ENCODE measurements at regions not wholly inside any gene's neighbourhood (a gene's known extent, or its start where the extent isn't known, plus 50 kb on each side); places are given as distances from the start of the nearest gene placed in this dataset.
A peak's percentile ranks its signal among the peaks of the same experiment; 100 is the strongest.

DNA sequence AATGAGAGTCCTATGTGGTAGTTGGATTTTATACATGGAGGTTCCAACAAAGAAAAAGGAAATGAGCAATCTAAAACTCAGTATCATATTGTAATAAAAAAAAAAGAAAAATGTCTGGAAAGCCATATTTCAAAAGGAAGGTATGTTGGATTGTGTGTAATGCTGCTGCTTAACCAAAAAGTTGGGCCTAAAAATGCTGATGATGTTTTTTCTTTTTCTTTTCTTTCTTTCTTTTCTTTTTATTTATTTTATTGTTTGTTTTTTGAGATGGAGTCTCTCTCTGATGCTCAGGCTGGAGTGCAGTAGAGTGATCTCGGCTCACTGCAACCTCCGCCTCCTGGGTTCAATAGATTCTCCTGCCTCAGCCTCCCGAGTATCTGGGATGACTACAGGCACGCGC lies 1424.0 kb upstream of the CDH6 start (continued):
- TF ChIP-seq, protein P1, sequence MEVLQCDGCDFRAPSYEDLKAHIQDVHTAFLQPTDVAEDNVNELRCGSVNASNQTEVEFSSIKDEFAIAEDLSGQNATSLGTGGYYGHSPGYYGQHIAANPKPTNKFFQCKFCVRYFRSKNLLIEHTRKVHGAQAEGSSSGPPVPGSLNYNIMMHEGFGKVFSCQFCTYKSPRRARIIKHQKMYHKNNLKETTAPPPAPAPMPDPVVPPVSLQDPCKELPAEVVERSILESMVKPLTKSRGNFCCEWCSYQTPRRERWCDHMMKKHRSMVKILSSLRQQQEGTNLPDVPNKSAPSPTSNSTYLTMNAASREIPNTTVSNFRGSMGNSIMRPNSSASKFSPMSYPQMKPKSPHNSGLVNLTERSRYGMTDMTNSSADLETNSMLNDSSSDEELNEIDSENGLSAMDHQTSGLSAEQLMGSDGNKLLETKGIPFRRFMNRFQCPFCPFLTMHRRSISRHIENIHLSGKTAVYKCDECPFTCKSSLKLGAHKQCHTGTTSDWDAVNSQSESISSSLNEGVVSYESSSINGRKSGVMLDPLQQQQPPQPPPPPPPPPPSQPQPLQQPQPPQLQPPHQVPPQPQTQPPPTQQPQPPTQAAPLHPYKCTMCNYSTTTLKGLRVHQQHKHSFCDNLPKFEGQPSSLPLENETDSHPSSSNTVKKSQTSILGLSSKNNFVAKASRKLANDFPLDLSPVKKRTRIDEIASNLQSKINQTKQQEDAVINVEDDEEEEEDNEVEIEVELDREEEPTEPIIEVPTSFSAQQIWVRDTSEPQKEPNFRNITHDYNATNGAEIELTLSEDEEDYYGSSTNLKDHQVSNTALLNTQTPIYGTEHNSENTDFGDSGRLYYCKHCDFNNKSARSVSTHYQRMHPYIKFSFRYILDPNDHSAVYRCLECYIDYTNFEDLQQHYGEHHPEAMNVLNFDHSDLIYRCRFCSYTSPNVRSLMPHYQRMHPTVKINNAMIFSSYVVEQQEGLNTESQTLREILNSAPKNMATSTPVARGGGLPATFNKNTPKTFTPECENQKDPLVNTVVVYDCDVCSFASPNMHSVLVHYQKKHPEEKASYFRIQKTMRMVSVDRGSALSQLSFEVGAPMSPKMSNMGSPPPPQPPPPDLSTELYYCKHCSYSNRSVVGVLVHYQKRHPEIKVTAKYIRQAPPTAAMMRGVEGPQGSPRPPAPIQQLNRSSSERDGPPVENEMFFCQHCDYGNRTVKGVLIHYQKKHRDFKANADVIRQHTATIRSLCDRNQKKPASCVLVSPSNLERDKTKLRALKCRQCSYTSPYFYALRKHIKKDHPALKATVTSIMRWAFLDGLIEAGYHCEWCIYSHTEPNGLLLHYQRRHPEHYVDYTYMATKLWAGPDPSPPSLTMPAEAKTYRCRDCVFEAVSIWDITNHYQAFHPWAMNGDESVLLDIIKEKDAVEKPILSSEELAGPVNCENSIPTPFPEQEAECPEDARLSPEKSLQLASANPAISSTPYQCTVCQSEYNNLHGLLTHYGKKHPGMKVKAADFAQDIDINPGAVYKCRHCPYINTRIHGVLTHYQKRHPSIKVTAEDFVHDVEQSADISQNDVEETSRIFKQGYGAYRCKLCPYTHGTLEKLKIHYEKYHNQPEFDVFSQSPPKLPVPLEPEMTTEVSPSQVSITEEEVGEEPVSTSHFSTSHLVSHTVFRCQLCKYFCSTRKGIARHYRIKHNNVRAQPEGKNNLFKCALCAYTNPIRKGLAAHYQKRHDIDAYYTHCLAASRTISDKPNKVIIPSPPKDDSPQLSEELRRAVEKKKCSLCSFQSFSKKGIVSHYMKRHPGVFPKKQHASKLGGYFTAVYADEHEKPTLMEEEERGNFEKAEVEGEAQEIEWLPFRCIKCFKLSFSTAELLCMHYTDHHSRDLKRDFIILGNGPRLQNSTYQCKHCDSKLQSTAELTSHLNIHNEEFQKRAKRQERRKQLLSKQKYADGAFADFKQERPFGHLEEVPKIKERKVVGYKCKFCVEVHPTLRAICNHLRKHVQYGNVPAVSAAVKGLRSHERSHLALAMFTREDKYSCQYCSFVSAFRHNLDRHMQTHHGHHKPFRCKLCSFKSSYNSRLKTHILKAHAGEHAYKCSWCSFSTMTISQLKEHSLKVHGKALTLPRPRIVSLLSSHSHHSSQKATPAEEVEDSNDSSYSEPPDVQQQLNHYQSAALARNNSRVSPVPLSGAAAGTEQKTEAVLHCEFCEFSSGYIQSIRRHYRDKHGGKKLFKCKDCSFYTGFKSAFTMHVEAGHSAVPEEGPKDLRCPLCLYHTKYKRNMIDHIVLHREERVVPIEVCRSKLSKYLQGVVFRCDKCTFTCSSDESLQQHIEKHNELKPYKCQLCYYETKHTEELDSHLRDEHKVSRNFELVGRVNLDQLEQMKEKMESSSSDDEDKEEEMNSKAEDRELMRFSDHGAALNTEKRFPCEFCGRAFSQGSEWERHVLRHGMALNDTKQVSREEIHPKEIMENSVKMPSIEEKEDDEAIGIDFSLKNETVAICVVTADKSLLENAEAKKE (CRISPR knock-in tag; IDR thresholded peaks at IDR 0.05): no peak
- TF ChIP-seq ZNF114 (CRISPR knock-in tag; IDR thresholded peaks at IDR 0.05) (no peak), STAT1 (IDR thresholded peaks at IDR 0.05; ENCODE audit: unreplicated experiment) (no peak), EZH2phosphoT487 (IDR thresholded peaks at IDR 0.05; ENCODE audit: unreplicated experiment) (no peak), JUNB (IDR thresholded peaks at IDR 0.05; ENCODE audit: unreplicated experiment) (no peak), ZNF331 (CRISPR knock-in tag; IDR thresholded peaks at IDR 0.05; ENCODE audit: low read depth) (no peak), NANOG (IDR thresholded peaks at IDR 0.05; ENCODE audit: borderline replicate concordance) (no peak)
- TF ChIP-seq, protein P2, sequence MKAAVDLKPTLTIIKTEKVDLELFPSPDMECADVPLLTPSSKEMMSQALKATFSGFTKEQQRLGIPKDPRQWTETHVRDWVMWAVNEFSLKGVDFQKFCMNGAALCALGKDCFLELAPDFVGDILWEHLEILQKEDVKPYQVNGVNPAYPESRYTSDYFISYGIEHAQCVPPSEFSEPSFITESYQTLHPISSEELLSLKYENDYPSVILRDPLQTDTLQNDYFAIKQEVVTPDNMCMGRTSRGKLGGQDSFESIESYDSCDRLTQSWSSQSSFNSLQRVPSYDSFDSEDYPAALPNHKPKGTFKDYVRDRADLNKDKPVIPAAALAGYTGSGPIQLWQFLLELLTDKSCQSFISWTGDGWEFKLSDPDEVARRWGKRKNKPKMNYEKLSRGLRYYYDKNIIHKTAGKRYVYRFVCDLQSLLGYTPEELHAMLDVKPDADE (IDR thresholded peaks at IDR 0.05): no peak

DNA sequence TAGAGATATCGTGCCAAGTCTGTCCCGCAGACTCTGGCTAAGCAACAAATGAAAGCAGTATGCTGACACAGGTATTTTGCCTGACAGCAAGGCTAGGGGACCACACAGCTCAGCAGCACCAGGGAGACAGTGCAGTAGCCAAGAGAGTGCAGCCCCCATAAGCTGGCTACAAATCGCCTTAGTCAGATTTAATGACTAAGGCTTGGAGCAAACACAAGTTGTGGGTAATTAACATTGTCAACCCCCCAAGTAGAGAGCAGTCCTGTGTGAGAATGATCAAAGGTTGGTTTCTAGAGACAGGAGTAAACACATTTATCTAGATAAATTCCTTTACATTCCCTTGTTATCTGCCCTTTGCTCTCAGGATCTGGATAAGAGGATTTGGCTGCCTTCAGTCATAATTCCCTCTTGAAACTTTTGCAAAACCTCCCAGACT lies 1434.5 kb upstream of the CDH6 start:
- peak; percentile 81 for ATAC-seq
- peak overlapping the region; percentile 40; the same call in 1 of the 2 replicates for H2AFZ ChIP-seq
- H3K4me3 Mint-ChIP-seq: no peak overlapping the region
- TF ChIP-seq JUNB (IDR thresholded peaks at IDR 0.05; ENCODE audit: unreplicated experiment) (no peak), NANOG (IDR thresholded peaks at IDR 0.05; ENCODE audit: borderline replicate concordance) (no peak), ZNF114 (CRISPR knock-in tag; IDR thresholded peaks at IDR 0.05) (no peak), EZH2 (IDR thresholded peaks at IDR 0.05; ENCODE audit: low read depth, unreplicated experiment) (no peak), STAT1 (IDR thresholded peaks at IDR 0.05; ENCODE audit: unreplicated experiment) (no peak)
- TF ChIP-seq, protein P1 (CRISPR knock-in tag; IDR thresholded peaks at IDR 0.05): no peak

More for the DNA sequence above, 1434.5 kb upstream of the CDH6 start:
- H4K20me1 ChIP-seq (replicated peaks; ENCODE audit: insufficient read depth): no peaks in the 10 kb centered on the region
- no peaks in the 10 kb centered on the region for H3K79me2 ChIP-seq (replicated peaks; ENCODE audit: insufficient read depth)
- no peak overlapping the region for H3K4me2 ChIP-seq
- no peaks in the 10 kb centered on the region for H3K9me2 ChIP-seq (ENCODE audit: insufficient read depth)
- H3F3A ChIP-seq (replicated peaks; ENCODE audit: low read depth): no peaks in the 10 kb centered on the region
- no peaks in the 10 kb centered on the region for H3K27me3 ChIP-seq (ENCODE audit: insufficient read depth)
- peak; percentile 39 for DNase-seq (ENCODE audit: low spot score)
- Mint-ChIP-seq H3K27me3 (ENCODE audit: insufficient read depth, low read depth, poor library complexity) (no peaks in the 10 kb centered on the region), H3K9me3 (peaks cover 13% of the 10 kb centered on the region), H3K4me1 (no peaks in the 10 kb centered on the region), H3K36me3 (ENCODE audit: low read depth) (peaks cover 4% of the 10 kb centered on the region; the same call in 1 of the 3 replicates), H3K27ac (no peak overlapping the region)
- no peaks in the 10 kb centered on the region for H3K36me3 ChIP-seq (ENCODE audit: insufficient read depth)
- H3K4me3 ChIP-seq: no peak overlapping the region
- H3K4me1 ChIP-seq (ENCODE audit: insufficient read depth): no peaks in the 10 kb centered on the region
- H3K27ac ChIP-seq (ENCODE audit: low read depth): no peak overlapping the region

Measured in GM23338 (cell line).